ENCODE measurements at regions not wholly inside any gene's neighbourhood (a gene's known extent, or its start where the extent isn't known, plus 50 kb on each side); places are given as distances from the start of the nearest gene placed in this dataset.
A peak's percentile ranks its signal among the peaks of the same experiment; 100 is the strongest.

GRCh38 chr11:11178671-11179638, 174.1 kb downstream of the CSNK2A3 start:
- Histone ChIP-seq H4K12ac (ENCODE audit: low read depth, low read length) (no peak overlapping the region), H3K79me1 (ENCODE audit: low read length) (no peaks in the 10 kb centered on the region), H3K4me3 (ENCODE audit: low read depth, low read length) (no peak overlapping the region), H3K4me1 (ENCODE audit: control insufficient read depth in 1 of 2, insufficient read depth in 2 of 2, low read length in 2 of 2) (peaks cover 5 to 8% of the 10 kb centered on the region in 2 experiments), H3K14ac (ENCODE audit: low read length) (no peak overlapping the region), H3K18ac (ENCODE audit: low read length) (no peak overlapping the region), H3K27ac (ENCODE audit: low read depth, low read length) (peak overlapping the region; percentile 63), H2BK120ac (ENCODE audit: insufficient read depth, low read length, poor library complexity) (no peak overlapping the region), H3K9ac (ENCODE audit: low read length) (no peak overlapping the region), H3K4ac (ENCODE audit: low read depth, low read length) (no peak overlapping the region), H2AFZ (ENCODE audit: insufficient read depth, low read length, poor library complexity) (no peak overlapping the region), H3K79me2 (ENCODE audit: control insufficient read depth, insufficient read depth, low read length, poor library complexity) (no peaks in the 10 kb centered on the region), H2BK12ac (ENCODE audit: low read length) (no peak overlapping the region), H2AK5ac (ENCODE audit: low read length) (no peak overlapping the region), H2BK5ac (ENCODE audit: low read depth, low read length, poor library complexity) (no peak overlapping the region), H4K8ac (ENCODE audit: low read depth, low read length) (no peak overlapping the region), H3K36me3 (ENCODE audit: control insufficient read depth in 1 of 2, insufficient read depth in 2 of 2, low read length in 2 of 2) (no peaks in the 10 kb centered on the region), H4K91ac (ENCODE audit: low read depth, low read length) (no peak overlapping the region), H3K23ac (ENCODE audit: low read length) (no peak overlapping the region), H3K27me3 (ENCODE audit: insufficient read depth, low read length) (no peaks in the 10 kb centered on the region), H3K4me2 (ENCODE audit: low read length) (no peak overlapping the region), H3K9me3 (ENCODE audit: insufficient read depth, low read depth, low read length) (peaks cover 2% of the 10 kb centered on the region)
- whole genome bisulfite sequencing (ENCODE audit: extremely low coverage, insufficient coverage, insufficient read length), result no CpG with 5 or more reads among the region's 3 CpGs
- peak; percentile 55 to 72 for DNase-seq

- no peak overlapping the region for H2AK5ac ChIP-seq (ENCODE audit: low read length)
- no peak overlapping the region for H3K27ac ChIP-seq (ENCODE audit: low read depth, low read length)
- H3K9ac ChIP-seq (ENCODE audit: low read length), result no peak overlapping the region
- H4K8ac ChIP-seq (ENCODE audit: low read depth, low read length), result no peak overlapping the region
- peaks cover 2% of the 10 kb centered on the region for H3K9me3 ChIP-seq (ENCODE audit: insufficient read depth, low read depth, low read length)
- H3K4me3 ChIP-seq (ENCODE audit: low read depth, low read length), result no peak overlapping the region
- H3K4me1 ChIP-seq (ENCODE audit: control insufficient read depth in 1 of 2, insufficient read depth in 2 of 2, low read length in 2 of 2), result peaks cover 5 to 14% of the 10 kb centered on the region in 2 experiments
- WGBS (ENCODE audit: extremely low coverage, insufficient coverage, insufficient read length), result no CpG with 5 or more reads among the region's 7 CpGs
- H3K79me2 ChIP-seq (ENCODE audit: control insufficient read depth, insufficient read depth, low read length, poor library complexity), result no peaks in the 10 kb centered on the region
- peak; percentile 69 to 71 for DNase-seq
- H3K79me1 ChIP-seq (ENCODE audit: low read length), result no peaks in the 10 kb centered on the region
- H3K36me3 ChIP-seq (ENCODE audit: control insufficient read depth in 1 of 2, insufficient read depth in 2 of 2, low read length in 2 of 2), result no peaks in the 10 kb centered on the region
- no peak overlapping the region for H3K14ac ChIP-seq (ENCODE audit: low read length)
- H2BK12ac ChIP-seq (ENCODE audit: low read length), result no peak overlapping the region
- no peak overlapping the region for H3K18ac ChIP-seq (ENCODE audit: low read length)
- H2AFZ ChIP-seq (ENCODE audit: insufficient read depth, low read length, poor library complexity), result no peak overlapping the region
- H4K91ac ChIP-seq (ENCODE audit: low read depth, low read length), result no peak overlapping the region
- H4K12ac ChIP-seq (ENCODE audit: low read depth, low read length), result no peak overlapping the region
- no peaks in the 10 kb centered on the region for H3K27me3 ChIP-seq (ENCODE audit: insufficient read depth, low read length)
- no peak overlapping the region for H3K4me2 ChIP-seq (ENCODE audit: low read length)
- H2BK5ac ChIP-seq (ENCODE audit: low read depth, low read length, poor library complexity), result no peak overlapping the region
- H3K23ac ChIP-seq (ENCODE audit: low read length), result no peak overlapping the region
- no peak overlapping the region for H2BK120ac ChIP-seq (ENCODE audit: insufficient read depth, low read length, poor library complexity)
- no peak overlapping the region for H3K4ac ChIP-seq (ENCODE audit: low read depth, low read length)
Measured at GRCh38 chr11:11177156-11177808, 175.8 kb downstream of the CSNK2A3 start.

GRCh38 chr11:11173316-11174025, 179.6 kb downstream of the CSNK2A3 start:
- Histone ChIP-seq H2BK5ac (ENCODE audit: low read depth, low read length, poor library complexity) (no peak overlapping the region), H3K4me1 (ENCODE audit: control insufficient read depth in 1 of 2, insufficient read depth in 2 of 2, low read length in 2 of 2) (peaks cover 0 to 12% of the 10 kb centered on the region in 2 experiments)
- WGBS (ENCODE audit: extremely low coverage, insufficient coverage, insufficient read length), result no CpG with 5 or more reads among the region's 2 CpGs

GRCh38 chr11:11171854-11172253, 181.2 kb downstream of the CSNK2A3 start:
- peaks cover 0 to 10% of the 10 kb centered on the region in 2 experiments for H3K4me1 ChIP-seq (ENCODE audit: control insufficient read depth in 1 of 2, insufficient read depth in 2 of 2, low read length in 2 of 2)
- no peak overlapping the region for H3K27ac ChIP-seq (ENCODE audit: low read depth, low read length)
- peak overlapping the region; percentile 39 for H4K91ac ChIP-seq (ENCODE audit: low read depth, low read length)
- H3K14ac ChIP-seq (ENCODE audit: low read length), result no peak overlapping the region
- no CpG with 5 or more reads among the region's 1 CpG for WGBS (ENCODE audit: extremely low coverage, insufficient coverage, insufficient read length)
- no peak for DNase-seq
- H4K12ac ChIP-seq (ENCODE audit: low read depth, low read length), result no peak overlapping the region
- no peaks in the 10 kb centered on the region for H3K79me2 ChIP-seq (ENCODE audit: control insufficient read depth, insufficient read depth, low read length, poor library complexity)
- H3K9ac ChIP-seq (ENCODE audit: low read length), result no peak overlapping the region
- no peak overlapping the region for H3K4me2 ChIP-seq (ENCODE audit: low read length)
- no peak overlapping the region for H2BK120ac ChIP-seq (ENCODE audit: insufficient read depth, low read length, poor library complexity)
- no peak overlapping the region for H2AK5ac ChIP-seq (ENCODE audit: low read length)
- no peak overlapping the region for H2AFZ ChIP-seq (ENCODE audit: insufficient read depth, low read length, poor library complexity)
- no peaks in the 10 kb centered on the region for H3K9me3 ChIP-seq (ENCODE audit: insufficient read depth, low read depth, low read length)
- no peaks in the 10 kb centered on the region for H3K36me3 ChIP-seq (ENCODE audit: control insufficient read depth in 1 of 2, insufficient read depth in 2 of 2, low read length in 2 of 2)
- no peak overlapping the region for H2BK12ac ChIP-seq (ENCODE audit: low read length)
- H4K8ac ChIP-seq (ENCODE audit: low read depth, low read length), result no peak overlapping the region
- H2BK5ac ChIP-seq (ENCODE audit: low read depth, low read length, poor library complexity), result no peak overlapping the region
- H3K4me3 ChIP-seq (ENCODE audit: low read depth, low read length), result no peak overlapping the region
- H3K18ac ChIP-seq (ENCODE audit: low read length), result no peak overlapping the region
- no peak overlapping the region for H3K4ac ChIP-seq (ENCODE audit: low read depth, low read length)
- H3K79me1 ChIP-seq (ENCODE audit: low read length), result no peaks in the 10 kb centered on the region
- no peaks in the 10 kb centered on the region for H3K27me3 ChIP-seq (ENCODE audit: insufficient read depth, low read length)
- H3K23ac ChIP-seq (ENCODE audit: low read length), result no peak overlapping the region

More at GRCh38 chr11:11173316-11174025, 179.6 kb downstream of the CSNK2A3 start:
- H3K27ac ChIP-seq (ENCODE audit: low read depth, low read length), result no peak overlapping the region
- no peak overlapping the region for H3K9ac ChIP-seq (ENCODE audit: low read length)
- H3K18ac ChIP-seq (ENCODE audit: low read length), result no peak overlapping the region
- DNase-seq, result peak; percentile 25 to 42
- H2AK5ac ChIP-seq (ENCODE audit: low read length), result no peak overlapping the region
- H3K79me2 ChIP-seq (ENCODE audit: control insufficient read depth, insufficient read depth, low read length, poor library complexity), result no peaks in the 10 kb centered on the region
- H3K4me2 ChIP-seq (ENCODE audit: low read length), result no peak overlapping the region
- H2BK120ac ChIP-seq (ENCODE audit: insufficient read depth, low read length, poor library complexity), result no peak overlapping the region
- H3K79me1 ChIP-seq (ENCODE audit: low read length), result no peaks in the 10 kb centered on the region
- no peak overlapping the region for H3K4me3 ChIP-seq (ENCODE audit: low read depth, low read length)
- no peaks in the 10 kb centered on the region for H3K9me3 ChIP-seq (ENCODE audit: insufficient read depth, low read depth, low read length)
- H2AFZ ChIP-seq (ENCODE audit: insufficient read depth, low read length, poor library complexity), result no peak overlapping the region
- H3K4ac ChIP-seq (ENCODE audit: low read depth, low read length), result no peak overlapping the region
- H4K12ac ChIP-seq (ENCODE audit: low read depth, low read length), result no peak overlapping the region
- H3K36me3 ChIP-seq (ENCODE audit: control insufficient read depth in 1 of 2, insufficient read depth in 2 of 2, low read length in 2 of 2), result no peaks in the 10 kb centered on the region
- no peak overlapping the region for H4K91ac ChIP-seq (ENCODE audit: low read depth, low read length)
- no peak overlapping the region for H2BK12ac ChIP-seq (ENCODE audit: low read length)
- H3K27me3 ChIP-seq (ENCODE audit: insufficient read depth, low read length), result no peaks in the 10 kb centered on the region
- no peak overlapping the region for H4K8ac ChIP-seq (ENCODE audit: low read depth, low read length)
- H3K23ac ChIP-seq (ENCODE audit: low read length), result no peak overlapping the region
- H3K14ac ChIP-seq (ENCODE audit: low read length), result no peak overlapping the region

All from trophoblast cell (in vitro differentiated cells and primary cell).